GM21717 (cell line): ENCODE measurements at regions not wholly inside any gene's neighbourhood (a gene's known extent, or its start where the extent isn't known, plus 50 kb on each side); places are given as distances from the start of the nearest gene placed in this dataset.
"Not testable (repeated sequence)": the region's sequence is repeated elsewhere in the genome, so short reads cannot be mapped to it uniquely, and the experiment has no call there.

Experiments
- ATAC-seq: cut with Tn5 transposase; IDR thresholded peaks from one replicate; pipeline ENCODE4 v1.9.1; 2021; ENCODE audit warnings: mild to moderate bottlenecking, moderate library complexity; ENCODE audit not compliant: unreplicated experiment

DNA sequence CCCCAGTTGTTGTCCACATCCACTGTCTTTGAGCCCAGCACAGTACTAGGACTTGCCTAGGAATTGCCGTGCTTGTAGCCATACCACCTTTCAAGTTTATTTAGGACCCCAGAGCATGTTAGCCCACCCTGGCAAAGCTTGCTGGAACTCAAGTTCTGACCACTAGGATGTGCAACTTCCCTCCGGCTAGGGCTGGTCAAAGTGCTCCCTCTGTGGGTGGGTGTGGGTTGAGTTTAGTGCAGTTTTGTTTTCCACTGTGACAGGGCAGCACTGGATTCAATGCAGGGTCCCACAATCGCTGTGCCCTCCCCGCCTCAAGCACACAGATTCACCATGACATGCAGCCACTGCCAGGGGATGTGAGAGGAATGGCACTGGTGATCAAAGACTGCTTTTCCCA lies 96.0 kb downstream of the RASGEF1B start:
- no peak for ATAC-seq

- ATAC-seq, result no peak
Measured at GRCh38 chr4:81369886-81370285, 101.8 kb downstream of the RASGEF1B start.

- ATAC-seq, result no peak
Measured at GRCh38 chr4:81366779-81367178, 104.9 kb downstream of the RASGEF1B start.

DNA sequence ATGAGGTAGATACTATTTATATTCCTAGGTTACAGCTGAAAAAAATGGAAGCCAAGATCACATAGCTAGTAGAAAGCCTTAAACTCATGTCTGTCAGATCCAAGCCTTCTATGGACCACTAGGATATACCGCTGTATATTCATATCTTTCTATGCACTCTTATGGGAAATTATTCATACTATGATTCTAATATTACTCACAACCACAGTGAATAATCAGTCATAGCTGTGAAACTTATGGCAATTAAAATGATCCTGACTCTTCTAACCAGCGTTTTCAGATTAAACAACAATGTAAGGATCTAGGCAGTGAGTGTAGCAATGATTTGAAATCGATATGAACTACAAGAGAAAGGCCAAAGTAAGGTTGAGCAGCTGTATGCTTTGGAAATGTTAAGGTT lies 111.0 kb downstream of the RASGEF1B start:
- ATAC-seq, result no peak

- no peak for ATAC-seq
Measured at GRCh38 chr4:81359207-81359606, 112.5 kb downstream of the RASGEF1B start.

GRCh38 chr4:81358154-81358553 lies 113.6 kb downstream of the RASGEF1B start:
- ATAC-seq, result no peak

DNA sequence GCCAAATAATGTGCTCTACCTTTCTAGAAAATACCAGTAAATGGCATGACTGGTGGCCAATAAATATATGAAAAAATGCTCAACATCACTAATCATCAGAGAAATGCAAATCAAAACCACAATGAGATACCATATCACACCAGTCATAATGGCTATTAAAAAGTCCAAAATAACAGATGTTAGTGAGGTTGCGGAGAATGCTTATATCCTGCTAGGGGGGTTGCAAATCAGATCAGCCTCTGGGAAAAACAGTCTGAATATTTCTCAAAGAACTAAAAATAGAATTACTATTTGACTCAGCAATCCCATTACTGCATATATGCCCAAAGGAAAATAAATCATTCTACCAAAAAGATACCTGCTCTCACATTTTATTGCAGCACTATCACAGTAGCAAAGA lies 115.1 kb downstream of the RASGEF1B start:
- ATAC-seq, result no peak

- ATAC-seq, result no peak
Measured at GRCh38 chr4:81355136-81355535, 116.6 kb downstream of the RASGEF1B start.

GRCh38 chr4:81353861-81354260 lies 117.8 kb downstream of the RASGEF1B start:
- no peak for ATAC-seq

- ATAC-seq, result no peak
Measured at GRCh38 chr4:81352446-81352835, 119.3 kb downstream of the RASGEF1B start.

DNA sequence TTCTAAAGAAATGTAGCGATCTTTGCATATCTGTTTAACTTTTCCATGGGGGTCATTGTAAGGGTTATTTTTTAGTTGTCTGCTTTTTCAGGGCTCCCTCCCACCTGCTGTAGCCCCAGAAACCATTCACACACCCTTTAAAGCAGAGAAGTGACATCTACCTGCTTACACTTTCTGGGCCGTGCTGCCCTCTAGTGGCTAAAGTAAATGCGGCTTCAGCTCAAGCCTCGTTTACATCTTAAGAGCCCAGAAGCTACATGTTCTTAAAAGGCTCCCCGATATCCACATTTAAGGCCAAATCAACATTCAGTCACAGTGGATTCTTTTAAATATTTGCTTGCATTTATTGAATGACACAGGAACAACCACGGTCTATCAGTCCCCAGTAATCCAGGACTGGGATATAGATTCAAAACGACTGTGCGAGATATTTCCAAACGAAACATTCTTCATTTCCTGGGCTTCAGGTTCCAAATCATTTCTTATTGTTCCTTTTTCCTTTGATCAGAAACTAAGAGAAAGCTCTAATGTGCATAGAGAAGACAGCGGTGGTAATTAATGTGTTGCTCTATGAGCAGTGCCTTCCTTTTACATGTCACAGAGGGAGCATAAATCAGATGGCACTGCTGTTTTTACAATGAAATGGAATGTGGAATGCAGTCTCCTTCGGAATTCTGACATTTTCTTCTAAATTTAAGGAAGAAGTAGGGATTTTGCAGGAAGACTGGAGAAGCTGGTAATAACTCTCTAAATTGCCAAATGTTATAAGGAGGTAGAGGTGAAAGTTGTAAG lies 119.9 kb downstream of the RASGEF1B start:
- peak; percentile 89 for ATAC-seq

GRCh38 chr4:81350040-81350439 lies 121.7 kb downstream of the RASGEF1B start:
- no peak for ATAC-seq

DNA sequence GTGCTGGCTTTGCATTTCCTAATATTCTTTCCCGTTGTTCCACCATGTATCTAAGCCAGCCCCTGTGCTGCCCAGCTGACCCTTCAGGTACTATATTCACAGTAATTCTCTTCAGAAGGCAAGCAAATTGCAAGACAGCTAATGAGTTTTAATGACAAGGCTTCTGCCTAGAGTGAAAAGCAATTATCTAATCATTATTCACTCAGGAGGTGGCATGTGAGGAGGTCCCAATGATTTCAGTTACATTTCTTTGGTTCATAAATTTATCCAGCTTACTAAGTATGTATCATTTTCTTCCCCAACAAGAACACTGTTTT lies 123.0 kb downstream of the RASGEF1B start:
- ATAC-seq, result no peak

GRCh38 chr4:81348086-81348777 lies 123.5 kb downstream of the RASGEF1B start:
- no peak for ATAC-seq

- no peak for ATAC-seq
Measured at GRCh38 chr4:81346719-81347118, 125.0 kb downstream of the RASGEF1B start.

- no peak for ATAC-seq
Measured at GRCh38 chr4:81343536-81343935, 128.2 kb downstream of the RASGEF1B start.

GRCh38 chr4:81343046-81343445 lies 128.0 kb upstream of the PRKG2 start:
- no peak for ATAC-seq

- ATAC-seq, result no peak
Measured at GRCh38 chr4:81337211-81337610, 122.2 kb upstream of the PRKG2 start.

DNA sequence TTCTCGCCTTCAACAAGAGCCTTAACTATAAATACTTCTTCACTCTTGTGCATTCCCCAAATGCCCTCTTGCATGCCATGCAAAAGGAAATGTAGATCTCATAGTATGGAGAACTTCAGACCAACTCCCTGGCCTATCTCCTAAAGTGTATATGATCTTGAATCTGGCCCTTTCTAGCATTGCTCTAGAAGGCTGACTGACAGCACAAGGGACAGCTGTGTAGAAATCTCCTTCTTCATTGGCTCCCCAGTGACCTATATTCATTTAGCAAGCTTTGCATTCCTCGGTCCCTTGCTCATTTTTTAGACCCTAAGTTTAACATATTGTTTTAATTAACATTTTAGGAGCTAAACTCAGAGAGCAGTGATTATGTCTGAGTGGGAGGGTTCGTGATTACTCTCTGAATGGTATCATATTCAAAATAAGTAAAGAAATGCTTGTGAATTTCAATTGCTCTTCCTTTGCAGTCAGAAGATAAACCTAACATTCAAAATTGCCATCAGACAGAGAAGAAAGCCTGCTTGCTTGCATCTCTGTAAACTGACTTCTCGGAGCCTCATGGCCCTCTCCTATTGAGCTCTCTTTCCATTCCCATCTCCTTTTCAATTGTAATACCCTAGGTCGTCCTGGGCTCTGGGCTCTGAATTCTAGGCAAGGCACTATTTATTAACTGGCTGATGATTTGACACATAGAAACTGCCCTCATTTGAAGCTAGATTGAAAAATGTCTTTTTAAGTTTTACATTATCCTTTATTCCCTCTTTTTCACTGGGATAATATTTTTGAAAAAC lies 120.3 kb upstream of the PRKG2 start:
- no peak for ATAC-seq

DNA sequence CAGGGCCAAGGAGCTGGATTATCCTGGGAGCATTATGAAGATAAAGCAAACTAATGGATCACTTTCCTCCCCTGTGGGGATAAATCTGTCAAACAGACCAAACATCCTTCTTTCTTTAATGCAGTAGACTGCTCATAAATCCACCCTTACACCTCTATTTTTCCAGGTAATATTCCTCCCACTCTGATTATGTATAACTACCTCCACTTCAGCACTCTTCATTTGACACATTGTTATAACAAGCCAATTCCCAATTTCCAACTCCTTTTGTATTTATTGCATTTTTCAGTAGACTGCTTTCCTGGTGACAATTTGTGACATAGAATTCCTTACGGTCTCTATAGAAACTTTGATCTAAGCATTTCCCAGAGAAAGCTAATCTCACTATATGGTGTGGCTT lies 115.0 kb upstream of the PRKG2 start:
- ATAC-seq, result no peak

- ATAC-seq, result no peak
Measured at GRCh38 chr4:81326581-81326980, 111.6 kb upstream of the PRKG2 start.

- not testable (repeated sequence) for ATAC-seq
Measured at GRCh38 chr4:81324594-81324993, 109.6 kb upstream of the PRKG2 start.
